GM23338 (cell line): ENCODE measurements at regions not wholly inside any gene's neighbourhood (a gene's known extent, or its start where the extent isn't known, plus 50 kb on each side); places are given as distances from the start of the nearest gene placed in this dataset.

Source experiments
- ATAC-seq: fragments of 200-7000 bp; cut with Tn5 transposase; 3 replicates; pipeline ENCODE4 v1.9.1; 2020
- DNase-seq: peaks from one replicate; pipeline ENCODE4 v3.0.0-alpha.2; 2015; ENCODE audit warnings: low spot score
- H2AFZ ChIP-seq: fragments of 200-600 bp; sonication (generic); 2 replicates; pipeline ENCODE4 v1.8.0; 2016; ENCODE audit warnings: antibody characterized with exemption, mild to moderate bottlenecking, moderate library complexity
- H3F3A ChIP-seq: fragments of 200-600 bp; sonication (generic); replicated peaks from 2 replicates; pipeline ENCODE4 v1.8.0; 2017; ENCODE audit warnings: antibody characterized with exemption, mixed run types, low read depth
- H3K27ac ChIP-seq: fragments of 200-600 bp; sonication (generic); 2 replicates; pipeline ENCODE4 v1.6.1; 2016; ENCODE audit warnings: low read depth
- H3K27me3 ChIP-seq: fragments of 200-600 bp; sonication (generic); 2 replicates; pipeline ENCODE4 v1.8.0; 2016; ENCODE audit warnings: mild to moderate bottlenecking, mixed run types, moderate library complexity; ENCODE audit not compliant: insufficient read depth
- H3K36me3 ChIP-seq: fragments of 200-600 bp; sonication (generic); 2 replicates; pipeline ENCODE4 v1.8.0; 2016; ENCODE audit warnings: mild to moderate bottlenecking; ENCODE audit not compliant: insufficient read depth
- H3K4me1 ChIP-seq: fragments of 200-600 bp; sonication (generic); 2 replicates; pipeline ENCODE4 v1.8.0; 2016; ENCODE audit warnings: mild to moderate bottlenecking, moderate library complexity; ENCODE audit not compliant: insufficient read depth
- H3K4me2 ChIP-seq: fragments of 200-600 bp; sonication (generic); 2 replicates; pipeline ENCODE4 v1.7.1; 2017; ENCODE audit warnings: mixed run types
- H3K4me3 ChIP-seq: fragments of 200-600 bp; sonication (generic); 2 replicates; pipeline ENCODE4 v1.6.1; 2016; ENCODE audit warnings: mixed run types
- H3K79me2 ChIP-seq: fragments of 200-600 bp; sonication (generic); replicated peaks from 2 replicates; pipeline ENCODE4 v1.8.0; 2017; ENCODE audit warnings: mild to moderate bottlenecking; ENCODE audit not compliant: insufficient read depth
- H3K9me2 ChIP-seq: fragments of 200-600 bp; sonication (generic); 2 replicates; pipeline ENCODE4 v1.8.0; 2017; ENCODE audit not compliant: insufficient read depth
- H4K20me1 ChIP-seq: fragments of 200-600 bp; sonication (generic); replicated peaks from 2 replicates; pipeline ENCODE4 v1.8.0; 2017; ENCODE audit warnings: mild to moderate bottlenecking; ENCODE audit not compliant: insufficient read depth
- H3K27ac Mint-ChIP-seq: 2 replicates; pipeline ENCODE4 v1.8.0; 2020; ENCODE audit warnings: inconsistent platforms, mild to moderate bottlenecking, moderate library complexity, mixed read lengths
- H3K27me3 Mint-ChIP-seq: 3 replicates; pipeline ENCODE4 v1.8.0; 2022; ENCODE audit warnings: low read depth, mild to moderate bottlenecking, moderate library complexity, mixed read lengths, inconsistent platforms; ENCODE audit not compliant: insufficient read depth, poor library complexity
- H3K36me3 Mint-ChIP-seq: 3 replicates; pipeline ENCODE4 v1.8.0; 2021; ENCODE audit warnings: low read depth, mild to moderate bottlenecking, inconsistent platforms, moderate library complexity, mixed read lengths
- H3K4me1 Mint-ChIP-seq: 3 replicates; pipeline ENCODE4 v1.8.0; 2020; ENCODE audit warnings: mild to moderate bottlenecking, inconsistent platforms, mixed read lengths
- H3K4me3 Mint-ChIP-seq: 3 replicates; pipeline ENCODE4 v1.8.0; 2021; ENCODE audit warnings: moderate library complexity, mild to moderate bottlenecking, inconsistent platforms, mixed read lengths
- H3K9me3 Mint-ChIP-seq: 3 replicates; pipeline ENCODE4 v1.8.0; 2020; ENCODE audit warnings: moderate library complexity, mild to moderate bottlenecking, inconsistent platforms, mixed read lengths
- CREB1 ChIP-seq: fragments of 250-450 bp; sonication (Bioruptor Pico); IDR thresholded peaks from 2 replicates; pipeline ENCODE4 v1.5.0; 2020; ENCODE audit warnings: low read depth, mild to moderate bottlenecking, moderate library complexity
- CTCF ChIP-seq, 2 experiments: fragments of 200-600 bp in 1 of 2; sonication (generic) in 1 of 2; conservative IDR thresholded peaks; 2 replicates each; pipeline versions ENCODE4 v1.5.1 to v1.6.1; 2016 to 2017; ENCODE audit warnings: antibody characterized with exemption in 2 of 2, low read depth in 2 of 2, mild to moderate bottlenecking in 2 of 2, moderate library complexity in 1 of 2
- ETS1 ChIP-seq: IDR thresholded peaks from 2 replicates; pipeline ENCODE4 v1.6.1; 2016; ENCODE audit warnings: antibody characterized with exemption
- EZH2 ChIP-seq: fragments of 200-600 bp; sonication (generic); IDR thresholded peaks from one replicate; pipeline ENCODE4 v1.8.0; 2017; ENCODE audit warnings: antibody characterized with exemption, mild to moderate bottlenecking, low read depth; ENCODE audit not compliant: unreplicated experiment
- REST ChIP-seq: IDR thresholded peaks from one replicate; pipeline ENCODE4 v1.6.1; 2018; ENCODE audit warnings: antibody characterized with exemption; ENCODE audit not compliant: unreplicated experiment
- STAT1 ChIP-seq: IDR thresholded peaks from one replicate; pipeline ENCODE4 v1.6.1; 2016; ENCODE audit warnings: antibody characterized with exemption; ENCODE audit not compliant: unreplicated experiment
- ZNF462 ChIP-seq: fragments of 250-450 bp; sonication (Bioruptor Pico); IDR thresholded peaks from 2 replicates; pipeline ENCODE4 v1.5.0; 2020; ENCODE audit warnings: mild to moderate bottlenecking, moderate library complexity

- peak; percentile 99 for ATAC-seq
- H3K79me2 ChIP-seq: no peaks in the 10 kb centered on the region
- no peaks in the 10 kb centered on the region for H3K36me3 ChIP-seq
- peak; percentile 78 for DNase-seq
- peaks cover 4% of the 10 kb centered on the region; the same call in 1 of the 3 replicates for H3K4me1 Mint-ChIP-seq
- peaks cover 3% of the 10 kb centered on the region; the same call in 2 of the 3 replicates for H3K36me3 Mint-ChIP-seq
- H3K27me3 Mint-ChIP-seq: peaks cover 1% of the 10 kb centered on the region
- no peak for TF ChIP-seq ZNF462
- TF ChIP-seq CTCF (conservative IDR thresholded peaks at IDR 0.05; ENCODE audit: low read depth in 2 of 2): peak; percentile 60 to 67
- no peak overlapping the region for H3K4me2 ChIP-seq
- H3K27me3 ChIP-seq: no peaks in the 10 kb centered on the region
- H3K9me3 Mint-ChIP-seq: peaks cover 8% of the 10 kb centered on the region
- no peak overlapping the region for H3K27ac Mint-ChIP-seq
- no peaks in the 10 kb centered on the region for H3F3A ChIP-seq
- H4K20me1 ChIP-seq: no peaks in the 10 kb centered on the region
- no peak overlapping the region for H3K4me3 ChIP-seq
- H2AFZ ChIP-seq: 0 out of 2 replicates have a peak overlapping the region, but pooled peaks have one; percentile 56
- no peak overlapping the region for H3K27ac ChIP-seq
- no peaks in the 10 kb centered on the region for H3K9me2 ChIP-seq
- no peaks in the 10 kb centered on the region for H3K4me1 ChIP-seq
- no peak overlapping the region for H3K4me3 Mint-ChIP-seq
These were observed 98.1 kb upstream of the ZNF678 start for GRCh38 chr1:227465256-227465655.

- no peak overlapping the region for H3K27ac ChIP-seq
- DNase-seq: no peak
- no peaks in the 10 kb centered on the region for H3K79me2 ChIP-seq
- no peak overlapping the region for H3K4me3 ChIP-seq
- no peaks in the 10 kb centered on the region for H3K36me3 Mint-ChIP-seq
- H3K27me3 ChIP-seq: no peaks in the 10 kb centered on the region
- H3K27me3 Mint-ChIP-seq: no peaks in the 10 kb centered on the region
- H4K20me1 ChIP-seq: no peaks in the 10 kb centered on the region
- peaks cover 4% of the 10 kb centered on the region; the same call in 1 of the 3 replicates for H3K4me1 Mint-ChIP-seq
- H3K4me3 Mint-ChIP-seq: no peak overlapping the region
- ATAC-seq: no peak
- H2AFZ ChIP-seq: no peak overlapping the region
- H3K27ac Mint-ChIP-seq: no peak overlapping the region
- no peaks in the 10 kb centered on the region for H3K4me1 ChIP-seq
- no peaks in the 10 kb centered on the region for H3K9me3 Mint-ChIP-seq
- H3K4me2 ChIP-seq: no peak overlapping the region
- no peaks in the 10 kb centered on the region for H3K36me3 ChIP-seq
- H3F3A ChIP-seq: no peaks in the 10 kb centered on the region
- H3K9me2 ChIP-seq: no peaks in the 10 kb centered on the region
- TF ChIP-seq STAT1 (no peak), EZH2 (no peak), REST (no peak), CREB1 (CRISPR knock-in tag) (no peak), ETS1 (no peak)
These were observed 103.4 kb upstream of the ZNF678 start for GRCh38 chr1:227459977-227460376.
